ENCODE measurements at regions not wholly inside any gene's neighbourhood (a gene's known extent, or its start where the extent isn't known, plus 50 kb on each side); places are given as distances from the start of the nearest gene placed in this dataset.
"Not testable (repeated sequence)": the region's sequence is repeated elsewhere in the genome, so short reads cannot be mapped to it uniquely, and the experiment has no call there.

DNA sequence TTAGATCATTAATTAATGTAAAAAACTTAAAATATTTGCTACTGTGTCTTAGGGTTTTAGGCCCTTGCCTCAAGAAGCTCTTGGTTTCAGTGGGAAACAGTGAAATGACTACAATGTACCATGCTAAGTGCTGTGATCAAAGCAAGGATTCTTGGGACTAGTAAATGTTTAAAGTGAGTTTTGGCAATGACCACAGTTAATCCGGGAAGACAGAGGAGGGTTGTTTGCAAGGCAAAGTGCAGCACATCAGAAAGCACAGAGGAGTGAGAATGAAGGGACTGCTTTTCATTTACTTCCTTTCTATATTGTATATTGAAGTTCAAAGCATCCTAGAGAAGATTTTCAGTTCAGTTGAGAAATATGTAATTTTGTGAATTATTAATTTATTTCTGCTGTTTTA, 676.7 kb downstream of the SPATA31A6 start:
- POLR2A ChIA-PET; H2AFZ ChIP-seq (ENCODE audit: low read depth, low read length, poor library complexity, severe bottlenecking); DNase-seq (ENCODE audit: low read depth, low spot score); H3K36me3 ChIP-seq (ENCODE audit: control insufficient read depth in 1 of 2, insufficient read depth in 2 of 2, low read length in 2 of 2); H3K4me2 ChIP-seq (ENCODE audit: low read length); BruUV-seq (replicated peaks); CTCF ChIA-PET; H3K4me1 ChIP-seq (ENCODE audit: control insufficient read depth in 1 of 2, insufficient read depth in 2 of 2, low read length in 2 of 2); RAD21 ChIA-PET (ENCODE audit: low non-redundant PET in 1 of 2, low total read pairs in 2 of 2, uncharacterized antibody in 2 of 2, unreplicated experiment in 2 of 2); H4K20me1 ChIP-seq (ENCODE audit: insufficient read depth); ATAC-seq; H3K27ac ChIP-seq (ENCODE audit: low read depth, low read length); H3K9me3 ChIP-seq (ENCODE audit: control insufficient read depth in 1 of 2, insufficient read depth in 1 of 2, low read depth in 1 of 2, low read length in 2 of 2); intact Hi-C loops (cut with micrococcal nuclease); H3K79me2 ChIP-seq (ENCODE audit: insufficient read depth, low read length); H3K4me3 ChIP-seq (replicated peaks in 1 of 2; ENCODE audit: low read depth in 1 of 2, low read length in 2 of 2); H3K9ac ChIP-seq (ENCODE audit: low read length); H3K9me2 ChIP-seq (ENCODE audit: insufficient read depth); H3K27me3 ChIP-seq (ENCODE audit: insufficient read depth, low read length): not testable (repeated sequence)

DNA sequence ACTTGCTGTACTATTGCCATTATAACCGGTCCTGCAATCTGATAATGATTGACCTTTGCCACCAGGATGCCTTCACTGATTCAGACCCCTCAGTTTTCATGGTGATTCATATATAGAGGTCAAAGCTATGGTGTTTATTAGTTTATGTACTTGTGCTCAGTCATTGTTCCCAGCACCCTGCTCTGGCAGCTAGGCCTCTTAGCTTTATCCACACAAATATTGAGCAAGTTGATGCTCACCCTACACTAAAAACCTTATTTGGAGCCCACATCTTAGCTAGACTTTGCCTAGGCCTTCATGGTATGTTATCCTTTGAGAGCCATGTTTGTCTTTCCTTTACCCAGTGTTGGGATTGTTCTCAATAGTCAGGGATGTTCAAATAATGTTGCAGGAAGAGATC, 679.0 kb downstream of the SPATA31A6 start:
- H3K36me3 ChIP-seq (ENCODE audit: control insufficient read depth in 1 of 2, insufficient read depth in 2 of 2, low read length in 2 of 2); H3K27ac ChIP-seq (ENCODE audit: low read depth, low read length); H3K79me2 ChIP-seq (ENCODE audit: insufficient read depth, low read length); CTCF ChIA-PET; intact Hi-C loops (cut with micrococcal nuclease); H3K4me3 ChIP-seq (replicated peaks in 1 of 2; ENCODE audit: low read depth in 1 of 2, low read length in 2 of 2); H3K9me3 ChIP-seq (ENCODE audit: control insufficient read depth in 1 of 2, insufficient read depth in 1 of 2, low read depth in 1 of 2, low read length in 2 of 2); RAD21 ChIA-PET (ENCODE audit: low non-redundant PET in 1 of 2, low total read pairs in 2 of 2, uncharacterized antibody in 2 of 2, unreplicated experiment in 2 of 2); H3K9me2 ChIP-seq (ENCODE audit: insufficient read depth); H3K4me1 ChIP-seq (ENCODE audit: control insufficient read depth in 1 of 2, insufficient read depth in 2 of 2, low read length in 2 of 2); BruUV-seq (replicated peaks); H4K20me1 ChIP-seq (ENCODE audit: insufficient read depth); H3K4me2 ChIP-seq (ENCODE audit: low read length); H3K9ac ChIP-seq (ENCODE audit: low read length); DNase-seq (ENCODE audit: low read depth, low spot score); POLR2A ChIA-PET; H2AFZ ChIP-seq (ENCODE audit: low read depth, low read length, poor library complexity, severe bottlenecking); ATAC-seq; H3K27me3 ChIP-seq (ENCODE audit: insufficient read depth, low read length): not testable (repeated sequence)

All from HCT116 (cell line).